CMK (cell line): ENCODE measurements at regions not wholly inside any gene's neighbourhood (a gene's known extent, or its start where the extent isn't known, plus 50 kb on each side); places are given as distances from the start of the nearest gene placed in this dataset.
"Not testable (repeated sequence)": the region's sequence is repeated elsewhere in the genome, so short reads cannot be mapped to it uniquely, and the experiment has no call there.

Experiments
- DNase-seq: peaks from one replicate; pipeline ENCODE4 v3.0.0-alpha.2; 2010; ENCODE audit warnings: low read depth

DNA sequence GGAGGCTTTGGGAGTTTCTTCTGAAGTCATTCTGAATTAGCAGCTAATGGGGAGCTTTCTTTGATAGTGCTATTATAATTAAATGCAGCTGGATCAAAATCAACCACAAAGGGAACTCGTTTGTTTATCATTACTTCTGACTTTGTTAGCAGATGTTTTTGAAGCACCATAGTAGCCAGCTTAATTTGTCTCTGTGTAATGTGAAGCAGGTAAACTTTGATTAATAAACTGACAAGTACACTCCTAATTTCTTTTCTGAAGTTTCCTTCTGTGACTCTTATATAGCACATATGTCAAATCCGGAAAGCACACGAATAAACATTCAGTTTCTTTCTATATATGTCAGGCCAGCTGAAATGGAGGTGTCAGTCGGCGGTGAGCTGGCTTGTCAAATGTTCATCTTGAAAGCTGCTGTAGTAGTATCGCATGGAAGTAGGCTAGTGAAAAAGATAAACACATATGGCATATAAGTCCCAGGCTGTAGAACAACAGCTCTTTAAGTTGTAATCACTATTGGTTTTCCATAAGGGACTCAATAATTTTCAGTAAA, 451.9 kb upstream of the ZEB2 start:
- DNase-seq = no peak

- not testable (repeated sequence) for DNase-seq
Measured at GRCh38 chr2:144970410-144970809, 450.5 kb upstream of the ZEB2 start.

GRCh38 chr2:144969564-144969963, 449.6 kb upstream of the ZEB2 start:
- DNase-seq = not testable (repeated sequence)

- DNase-seq = no peak
Measured at GRCh38 chr2:144967961-144968360, 448.0 kb upstream of the ZEB2 start.

GRCh38 chr2:144965172-144965571, 445.3 kb upstream of the ZEB2 start:
- no peak for DNase-seq

DNA sequence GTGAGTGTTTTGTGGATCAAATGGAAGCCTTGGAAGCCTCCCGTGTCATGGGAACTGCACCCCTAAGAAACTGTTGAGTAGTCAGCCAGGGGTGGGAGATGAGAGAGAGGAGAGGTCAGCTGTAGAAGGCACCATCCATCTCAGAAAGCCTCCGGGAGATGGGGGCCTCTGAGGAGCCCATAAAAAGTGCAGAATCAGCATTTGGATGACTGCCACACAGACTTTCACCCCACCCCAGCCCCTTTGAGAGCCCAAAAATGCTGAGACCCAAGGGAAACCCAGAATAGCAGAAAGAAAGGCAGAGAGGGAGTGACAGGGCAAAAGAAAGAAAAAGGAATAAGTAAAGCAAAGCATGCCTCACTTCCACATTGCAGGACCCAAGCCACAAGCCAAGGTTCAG, 443.1 kb upstream of the ZEB2 start:
- DNase-seq = no peak

GRCh38 chr2:144959416-144959815, 439.5 kb upstream of the ZEB2 start:
- no peak for DNase-seq

DNA sequence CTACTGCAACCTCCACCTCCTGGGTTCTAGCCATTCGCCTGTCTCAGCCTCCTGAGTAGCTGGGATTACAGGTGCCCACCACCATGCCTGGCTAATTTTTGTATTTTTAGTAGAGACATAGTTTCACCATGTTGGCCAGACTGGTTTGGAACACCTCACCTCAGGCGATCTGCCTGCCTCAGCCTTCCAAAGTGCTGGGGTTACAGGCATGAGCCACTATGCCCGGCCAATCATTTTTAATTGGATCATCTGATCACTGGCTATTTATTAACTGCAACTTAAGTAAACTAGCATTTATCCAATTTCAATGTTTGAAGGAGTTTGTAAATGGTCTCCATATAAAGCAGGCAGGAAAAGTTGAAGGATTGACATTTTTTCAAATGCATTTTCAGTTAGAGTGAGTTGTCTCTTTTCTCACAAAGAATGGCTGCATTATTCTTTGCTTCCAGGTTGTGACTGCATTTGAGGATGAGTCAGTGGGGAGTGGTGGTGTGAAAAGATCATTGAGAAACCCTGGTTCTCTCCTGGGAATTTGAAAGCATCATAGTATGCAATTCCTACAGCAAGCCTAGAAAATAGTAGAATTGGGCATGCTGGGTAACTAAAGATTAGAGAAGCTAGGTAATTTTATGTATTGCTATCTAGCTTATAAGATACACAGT, 431.1 kb upstream of the ZEB2 start:
- DNase-seq = no peak

DNA sequence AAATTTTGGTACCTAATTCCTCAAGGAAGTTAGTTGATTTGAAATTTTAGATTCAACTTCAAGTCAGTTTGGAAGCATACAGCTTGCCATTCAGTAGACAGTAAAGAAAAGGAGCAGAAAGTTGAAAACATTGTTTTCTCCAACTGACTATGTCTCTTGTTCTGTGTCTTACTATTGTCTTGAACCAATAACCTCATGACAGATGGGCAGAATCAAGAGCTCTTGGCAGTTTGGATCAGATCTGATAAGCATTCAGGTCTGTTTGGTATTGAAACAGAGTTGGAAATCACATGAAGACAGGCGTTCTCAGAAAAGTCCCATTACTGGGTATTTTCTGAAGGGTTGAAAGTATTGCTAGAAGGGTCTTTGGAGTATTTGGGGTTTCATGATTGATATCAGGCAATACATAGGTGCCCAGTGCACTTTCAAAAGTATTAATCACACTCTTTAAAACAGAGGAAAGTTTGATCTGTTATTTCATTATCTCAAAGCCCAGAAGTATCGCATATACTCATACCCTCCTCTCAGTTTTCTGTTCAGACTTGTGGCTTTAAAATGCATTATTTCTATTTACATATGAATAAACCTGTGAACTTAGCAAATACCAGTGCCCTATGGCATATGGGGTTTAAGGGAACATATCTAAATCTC, 428.4 kb upstream of the ZEB2 start:
- DNase-seq = no peak

DNA sequence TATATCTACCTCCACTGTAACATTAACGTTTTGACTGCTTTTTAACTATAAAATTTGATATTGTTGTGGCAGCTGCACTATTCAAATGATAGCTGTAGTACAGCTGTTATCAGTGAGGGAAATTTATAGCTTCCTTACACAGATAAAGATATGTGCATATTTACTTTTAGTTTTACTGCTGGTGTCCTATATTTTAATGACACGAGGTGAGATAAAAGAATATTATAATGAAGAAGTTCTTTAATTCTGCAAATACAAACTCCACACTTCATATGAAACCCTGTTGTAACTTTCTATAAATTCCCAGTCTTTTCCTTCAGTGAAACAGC, 427.8 kb upstream of the ZEB2 start:
- no peak for DNase-seq

GRCh38 chr2:144946263-144946662, 426.3 kb upstream of the ZEB2 start:
- no peak for DNase-seq

DNA sequence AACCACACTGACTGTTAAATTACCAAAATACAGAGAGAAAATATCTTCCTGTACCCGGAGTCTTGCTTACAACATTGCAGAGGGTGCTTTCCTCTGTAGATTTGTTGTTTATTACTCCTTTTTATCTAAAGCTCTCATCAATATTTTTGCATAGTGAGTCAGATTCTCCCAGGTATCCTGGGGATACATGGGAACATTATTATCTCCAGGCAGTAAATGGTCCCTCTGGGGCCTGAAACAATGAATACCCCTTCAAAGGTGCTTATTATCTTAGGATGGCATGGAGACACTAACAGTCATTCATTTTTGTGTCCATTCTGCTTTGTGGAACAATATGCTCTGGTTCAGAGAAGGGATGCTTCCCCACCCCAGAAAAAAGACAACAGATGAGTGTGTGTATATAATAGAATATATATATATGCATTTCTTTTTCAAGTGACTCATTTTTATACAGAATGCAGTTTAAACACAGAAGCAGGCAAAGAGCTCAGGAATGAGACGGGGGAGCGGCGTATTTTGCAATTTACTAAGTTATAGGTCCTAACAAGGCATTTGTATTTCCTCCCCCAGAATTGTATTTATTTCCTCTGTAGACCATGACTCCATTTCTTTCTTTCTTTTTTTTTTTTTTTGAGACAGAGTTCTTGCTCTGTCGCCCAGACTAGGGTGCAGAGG, 424.8 kb upstream of the ZEB2 start:
- no peak for DNase-seq

DNA sequence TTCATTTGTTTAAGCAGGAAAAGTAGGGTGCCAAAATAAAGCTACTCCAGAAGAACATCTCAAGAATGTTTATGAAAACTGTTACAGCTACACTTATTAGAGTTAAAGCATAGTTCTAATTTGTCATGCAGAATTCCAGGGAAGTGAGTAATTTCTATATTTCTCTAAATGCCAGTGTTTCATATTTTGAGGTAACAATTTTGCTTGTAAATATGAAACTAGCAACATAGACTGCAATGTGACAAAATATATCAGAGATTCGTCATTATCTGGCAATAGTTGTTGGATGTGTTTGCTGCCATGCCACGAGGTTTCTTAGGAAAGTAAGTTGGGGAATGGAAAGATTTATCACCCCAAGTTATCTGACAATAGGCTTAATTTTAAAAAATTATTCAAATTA, 424.1 kb upstream of the ZEB2 start:
- no peak for DNase-seq

DNA sequence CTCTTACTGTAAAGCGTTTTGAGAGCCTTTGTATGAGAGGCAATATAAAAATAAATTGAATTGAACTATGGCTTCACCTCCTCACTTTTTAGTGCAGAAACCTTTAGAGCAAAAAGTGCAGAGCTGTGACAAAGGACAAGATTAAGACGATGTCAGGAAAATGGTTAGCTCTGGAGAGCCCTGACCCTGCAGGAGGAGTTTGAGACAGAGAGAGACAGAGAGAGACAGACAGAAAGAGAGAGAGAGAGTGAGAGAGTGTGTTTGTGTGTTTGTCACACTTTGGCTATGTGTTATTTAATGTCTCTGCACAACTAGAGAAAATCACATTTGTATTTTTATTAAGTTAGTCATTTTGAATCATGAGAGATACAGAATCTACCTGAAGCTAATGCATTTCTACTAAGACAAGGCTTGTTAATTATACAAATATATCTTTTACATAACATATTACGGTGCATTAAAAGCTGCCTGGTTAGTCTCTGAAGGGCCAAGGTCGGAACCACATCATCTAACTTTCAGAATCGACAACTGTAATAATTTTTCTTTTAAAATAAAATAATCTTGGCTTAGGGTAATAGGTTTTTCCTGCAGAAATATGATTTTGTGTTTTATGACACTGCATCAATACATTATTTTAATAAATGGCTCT, 423.5 kb upstream of the ZEB2 start:
- DNase-seq = no peak

- no peak for DNase-seq
Measured at GRCh38 chr2:144942516-144943256, 422.8 kb upstream of the ZEB2 start.

DNA sequence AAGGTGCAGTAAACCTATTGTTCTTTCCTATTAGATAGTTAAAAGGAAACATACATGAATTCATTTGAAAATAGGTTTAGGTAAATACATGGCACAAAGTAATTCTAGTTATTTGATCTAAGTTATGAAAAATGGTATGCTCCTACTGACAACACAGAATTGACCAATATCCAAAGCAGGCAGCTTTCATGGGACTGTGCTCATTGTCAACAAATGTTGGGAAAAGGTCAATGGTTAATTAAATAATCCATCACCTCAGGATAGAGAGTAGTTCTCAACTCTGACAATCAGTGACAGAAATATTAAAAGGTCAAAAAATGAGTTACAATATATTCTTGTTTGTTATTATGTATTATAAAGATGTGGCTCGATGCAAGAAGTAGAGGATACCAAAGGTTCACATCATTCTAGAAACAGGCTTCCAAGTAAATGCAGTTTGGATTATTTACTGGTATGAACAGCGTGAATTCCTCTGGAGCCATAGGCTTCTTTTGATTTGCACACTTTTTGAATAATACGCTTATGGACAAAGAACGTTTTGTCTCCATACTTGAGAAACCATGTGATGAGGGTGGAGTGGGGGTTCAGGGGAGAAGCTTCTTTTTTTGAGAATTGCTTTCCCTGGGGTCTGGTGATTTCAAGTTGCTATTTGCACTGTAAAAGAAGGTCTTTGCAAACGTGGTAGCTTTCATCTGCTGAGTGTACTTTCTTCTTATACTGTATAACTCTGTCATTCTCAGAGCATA, 422.0 kb upstream of the ZEB2 start:
- DNase-seq = no peak

DNA sequence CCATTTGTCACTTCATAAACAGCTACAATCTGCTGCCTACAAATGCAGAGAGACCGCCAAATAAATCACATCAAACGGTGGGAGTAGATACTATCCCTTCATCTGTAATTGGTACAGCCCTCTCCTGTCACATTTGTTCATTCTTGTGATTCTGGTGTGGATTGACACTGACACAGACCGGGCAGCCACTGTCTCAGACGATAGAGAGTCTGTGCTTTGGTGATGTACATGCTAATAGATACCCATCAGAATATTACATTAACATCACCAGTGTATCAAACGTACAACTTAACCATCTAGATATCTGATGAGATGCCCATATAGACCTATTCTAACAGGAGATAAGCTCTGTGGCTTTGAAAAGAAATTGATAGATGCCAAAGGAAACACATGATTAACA, 419.7 kb upstream of the ZEB2 start:
- no peak for DNase-seq

GRCh38 chr2:144937910-144938709, 418.2 kb upstream of the ZEB2 start:
- DNase-seq = no peak

DNA sequence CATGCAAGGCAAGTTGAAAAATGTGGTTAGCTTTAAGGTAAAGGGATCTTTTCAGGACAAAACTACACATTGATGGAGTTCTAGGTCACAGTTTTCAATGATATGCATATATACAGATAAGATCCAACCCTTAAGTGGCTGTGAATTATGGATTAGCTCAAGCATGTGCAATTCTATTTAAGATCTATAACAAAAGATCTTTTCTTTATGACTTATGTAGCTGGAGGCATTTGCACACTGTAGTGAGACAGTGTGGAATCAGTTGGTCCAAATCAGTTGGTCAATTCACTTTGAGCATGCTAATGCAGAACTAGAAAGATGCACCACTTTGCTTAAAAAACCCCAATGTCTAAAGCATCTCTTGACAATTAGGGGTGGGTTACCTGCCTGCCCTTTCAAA, 417.1 kb upstream of the ZEB2 start:
- no peak for DNase-seq

DNA sequence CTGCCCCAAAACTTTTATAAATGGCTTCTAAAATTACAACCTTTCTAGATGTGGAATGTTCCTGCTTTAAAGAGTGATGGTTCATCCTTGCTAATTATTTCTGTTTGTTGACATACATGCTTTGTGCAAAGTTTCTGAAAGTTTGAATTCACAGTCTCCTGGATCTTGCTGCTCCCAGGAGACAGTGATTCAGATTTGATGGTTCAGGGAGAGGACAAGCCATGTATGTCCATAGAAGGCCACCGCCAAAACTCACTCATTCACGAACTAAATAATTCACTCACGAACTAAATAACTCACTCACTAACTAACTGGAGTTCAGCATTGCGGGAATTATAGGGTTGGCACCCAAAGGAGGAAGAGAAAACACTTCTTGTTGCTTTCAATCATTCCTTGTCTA, 416.5 kb upstream of the ZEB2 start:
- no peak for DNase-seq

DNA sequence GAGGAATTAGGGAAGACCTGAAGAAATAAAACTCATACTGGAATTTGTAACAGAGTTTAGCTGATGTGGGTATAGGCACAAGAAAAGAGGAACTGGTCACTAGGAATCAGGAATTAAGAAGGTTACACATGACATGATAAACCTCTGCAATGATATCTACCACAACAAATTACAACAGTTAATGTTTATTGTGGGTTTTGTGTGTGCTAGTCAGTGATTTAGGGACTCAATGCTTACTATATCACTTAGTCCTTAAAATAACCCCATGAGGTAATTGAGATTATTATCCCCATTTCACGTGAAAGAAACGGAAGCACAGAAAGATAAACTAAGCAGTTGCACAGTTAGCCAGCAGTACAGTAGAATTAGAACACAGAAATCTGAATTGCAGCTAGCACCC, 415.8 kb upstream of the ZEB2 start:
- DNase-seq = no peak
